HCT116 (cell line): ENCODE measurements at regions not wholly inside any gene's neighbourhood (a gene's known extent, or its start where the extent isn't known, plus 50 kb on each side); places are given as distances from the start of the nearest gene placed in this dataset.

ENCODE experiments used
- ATAC-seq: fragments of 200-7000 bp; cut with Tn5 transposase; 2 replicates; pipeline ENCODE4 v1.9.1; 2020; ENCODE audit warnings: mild to moderate bottlenecking, moderate library complexity
- BruUV-seq: library from RNA; stranded (reverse); fragments of 400-500 nt; replicated peaks from 2 replicates; lab custom pipeline; 2021; lab: Mats Ljungman, UMichigan
- CTCF ChIA-PET: fragments of 300-600 bp; sonication (Branson Sonifier 250); formaldehyde crosslinking; loops from one replicate; lab custom pipeline; 2021; ENCODE audit warnings: antibody characterized with exemption; lab: Charles Lee
- POLR2A ChIA-PET: fragments of 300-600, 350-600 bp; sonication (Branson Sonifier 250); formaldehyde crosslinking; loops from one replicate; lab custom pipeline; 2021; ENCODE audit warnings: antibody characterized with exemption; lab: Charles Lee
- RAD21 ChIA-PET, 2 experiments: fragments of 300-600 bp; sonication (Branson Sonifier 250); formaldehyde crosslinking; loops; one replicate each; lab custom pipeline; 2023; ENCODE audit warnings: low total read pairs in 2 of 2; ENCODE audit not compliant: uncharacterized antibody in 2 of 2, unreplicated experiment in 2 of 2, low non-redundant PET in 1 of 2; lab: Charles Lee
- DNase-seq: peaks from one replicate; pipeline ENCODE4 v3.0.0-alpha.2; 2010; ENCODE audit warnings: low read depth, low spot score
- H2AFZ ChIP-seq: fragments of 200-600 bp; shearing (Covaris generic), sonication (generic); 2 replicates; pipeline ENCODE4 v1.6.1; 2017; ENCODE audit warnings: low read depth, mixed run types, mixed read lengths, antibody characterized with exemption, low read length; ENCODE audit not compliant: poor library complexity, severe bottlenecking
- H3K27ac ChIP-seq: 2 replicates; pipeline ENCODE4 v1.5.1; 2012; ENCODE audit warnings: low read depth, low read length
- H3K27me3 ChIP-seq: fragments of 200-600 bp; sonication (generic); 2 replicates; pipeline ENCODE4 v1.6.1; 2016; ENCODE audit warnings: mixed run types, low read length, mixed read lengths; ENCODE audit not compliant: insufficient read depth
- H3K36me3 ChIP-seq, 2 experiments: fragments of 200-500 bp in 1 of 2; fragments of 200-600 bp in 1 of 2; sonication (Bioruptor generic) in 1 of 2; sonication (generic) in 1 of 2; 2 replicates each; pipeline versions ENCODE4 v1.5.1 to v1.6.1; 2014 to 2016; ENCODE audit warnings: low read length in 2 of 2, inconsistent platforms in 1 of 2, mixed read lengths in 1 of 2, mixed run types in 1 of 2; ENCODE audit not compliant: insufficient read depth in 2 of 2, control insufficient read depth in 1 of 2
- H3K4me1 ChIP-seq, 2 experiments: fragments of 200-600 bp in 1 of 2; sonication (generic) in 1 of 2; 2 replicates each; pipeline versions ENCODE4 v1.5.1 to v1.6.1; 2012 to 2017; ENCODE audit warnings: low read length in 2 of 2, inconsistent platforms in 1 of 2, mild to moderate bottlenecking in 1 of 2, mixed read lengths in 1 of 2, mixed run types in 1 of 2, moderate library complexity in 1 of 2; ENCODE audit not compliant: insufficient read depth in 2 of 2, control insufficient read depth in 1 of 2
- H3K4me2 ChIP-seq: fragments of 200-600 bp; sonication (generic); 2 replicates; pipeline ENCODE4 v1.6.1; 2017; ENCODE audit warnings: mixed run types, low read length, mixed read lengths
- H3K4me3 ChIP-seq, 2 experiments: fragments of 200-600 bp in 1 of 2; sonication (generic) in 1 of 2; replicated peaks in 1 of 2; 2 replicates each; pipeline ENCODE4 v1.5.1; 2011 to 2016; ENCODE audit warnings: low read length in 2 of 2, control low read depth in 1 of 2, low read depth in 1 of 2, mild to moderate bottlenecking in 1 of 2, mixed read lengths in 1 of 2, mixed run types in 1 of 2
- H3K79me2 ChIP-seq: fragments of 200-600 bp; sonication (generic); 2 replicates; pipeline ENCODE4 v1.6.1; 2017; ENCODE audit warnings: mild to moderate bottlenecking, mixed run types, low read length, moderate library complexity, mixed read lengths; ENCODE audit not compliant: insufficient read depth
- H3K9ac ChIP-seq: fragments of 200-600 bp; sonication (generic); 2 replicates; pipeline ENCODE4 v1.6.1; 2016; ENCODE audit warnings: low read length, mixed read lengths
- H3K9me2 ChIP-seq: fragments of 200-600 bp; sonication (generic), shearing (Covaris generic); 2 replicates; pipeline ENCODE4 v1.6.1; 2017; ENCODE audit warnings: mixed run types, mild to moderate bottlenecking, moderate library complexity; ENCODE audit not compliant: insufficient read depth
- H3K9me3 ChIP-seq, 2 experiments: fragments of 200-500 bp in 1 of 2; fragments of 200-600 bp in 1 of 2; sonication (Bioruptor generic) in 1 of 2; sonication (generic) in 1 of 2; 2 replicates each; pipeline ENCODE4 v1.6.1; 2014 to 2017; ENCODE audit warnings: low read length in 2 of 2, mixed read lengths in 2 of 2, inconsistent platforms in 1 of 2, low read depth in 1 of 2, mild to moderate bottlenecking in 1 of 2, mixed run types in 1 of 2, moderate library complexity in 1 of 2; ENCODE audit not compliant: control insufficient read depth in 1 of 2, insufficient read depth in 1 of 2
- H4K20me1 ChIP-seq: fragments of 200-600 bp; sonication (generic), shearing (Covaris generic); 2 replicates; pipeline ENCODE4 v1.6.1; 2017; ENCODE audit warnings: mixed run types, mild to moderate bottlenecking, moderate library complexity; ENCODE audit not compliant: insufficient read depth
- CBX3 ChIP-seq: IDR thresholded peaks from 2 replicates; pipeline ENCODE4 v1.6.1; 2012; ENCODE audit warnings: low read depth
- CEBPB ChIP-seq: IDR thresholded peaks from 2 replicates; pipeline ENCODE4 v1.6.1; 2012; ENCODE audit warnings: low read depth
- EGR1 ChIP-seq: IDR thresholded peaks from 2 replicates; pipeline ENCODE4 v1.6.1; 2012; ENCODE audit warnings: low read depth
- ELF1 ChIP-seq: IDR thresholded peaks from 2 replicates; pipeline ENCODE4 v1.6.1; 2012; ENCODE audit warnings: low read depth, borderline replicate concordance
- EZH2 ChIP-seq: fragments of 200-600 bp; sonication (generic); IDR thresholded peaks from 2 replicates; pipeline ENCODE4 v1.6.1; 2017; ENCODE audit warnings: antibody characterized with exemption, mixed run types
- EZH2phosphoT487 ChIP-seq: fragments of 200-600 bp; IDR thresholded peaks from 2 replicates; pipeline ENCODE4 v1.6.1; 2018; ENCODE audit warnings: antibody characterized with exemption, borderline replicate concordance
- FOSL1 ChIP-seq: IDR thresholded peaks from 2 replicates; pipeline ENCODE4 v1.6.1; 2012; ENCODE audit warnings: low read depth
- POLR2A ChIP-seq: IDR thresholded peaks from 2 replicates; pipeline ENCODE4 v1.7.0; 2011; ENCODE audit warnings: borderline replicate concordance; ENCODE audit not compliant: insufficient read depth, insufficient read length; ENCODE audit errors: extremely low read depth
- POLR2AphosphoS5 ChIP-seq: IDR thresholded peaks from 2 replicates; pipeline ENCODE4 v1.6.1; 2011; ENCODE audit warnings: mild to moderate bottlenecking, low read depth, low read length, moderate library complexity
- RAD21 ChIP-seq: IDR thresholded peaks from 2 replicates; pipeline ENCODE4 v1.6.1; 2012; ENCODE audit warnings: low read depth, mild to moderate bottlenecking
- SIN3A ChIP-seq: IDR thresholded peaks from 2 replicates; pipeline ENCODE4 v1.6.1; 2012; ENCODE audit warnings: low read depth
- SP1 ChIP-seq: IDR thresholded peaks from 2 replicates; pipeline ENCODE4 v1.6.1; 2012; ENCODE audit warnings: low read depth
- SRF ChIP-seq: IDR thresholded peaks from 2 replicates; pipeline ENCODE4 v1.6.1; 2012; ENCODE audit warnings: low read depth
- YY1 ChIP-seq: IDR thresholded peaks from 2 replicates; pipeline ENCODE4 v1.6.1; 2011; ENCODE audit warnings: low read length, low read depth, moderate library complexity, mild to moderate bottlenecking; ENCODE audit not compliant: insufficient replicate concordance; ENCODE audit errors: extremely low read depth
- ZFX ChIP-seq: fragments of 450-650 bp; IDR thresholded peaks from 2 replicates; pipeline ENCODE4 v1.6.1; 2017
- ZNF274 ChIP-seq: fragments of 200-500 bp; sonication (Bioruptor generic); IDR thresholded peaks from 2 replicates; pipeline ENCODE4 v1.6.1; 2014; ENCODE audit warnings: mild to moderate bottlenecking, low read depth, low read length, inconsistent platforms
- intact Hi-C: fragments of 100-400 bp; cut with micrococcal nuclease; formaldehyde crosslinking; loops from 2 replicates; pipeline ENCODE4 v1.10.0; 2022
- TF ChIP-seq, protein P1 (sequence below): IDR thresholded peaks from 2 replicates; pipeline ENCODE4 v1.6.1; 2012
- TF ChIP-seq, protein P2 (sequence below): IDR thresholded peaks from 2 replicates; pipeline ENCODE4 v1.6.1; 2012; ENCODE audit warnings: low read depth
- TF ChIP-seq, protein P3 (sequence below), 3 experiments: fragments of 200-600 bp in 1 of 3; sonication (generic) in 1 of 3; IDR thresholded peaks in 2 of 3; conservative IDR thresholded peaks in 1 of 3; 2 replicates each; pipeline ENCODE4 v1.5.1; 2012 to 2017; ENCODE audit warnings: low read depth in 2 of 3, low read length in 2 of 3, antibody characterized with exemption in 1 of 3, borderline replicate concordance in 1 of 3, control low read depth in 1 of 3, mild to moderate bottlenecking in 1 of 3, mixed read lengths in 1 of 3, mixed run types in 1 of 3, moderate library complexity in 1 of 3; ENCODE audit not compliant: insufficient read depth in 1 of 3
- TF ChIP-seq, protein P4 (sequence below): IDR thresholded peaks from 2 replicates; pipeline ENCODE4 v1.6.1; 2011; ENCODE audit warnings: mild to moderate bottlenecking, low read length, moderate library complexity; ENCODE audit not compliant: insufficient replicate concordance; ENCODE audit errors: extremely low read depth

DNA sequence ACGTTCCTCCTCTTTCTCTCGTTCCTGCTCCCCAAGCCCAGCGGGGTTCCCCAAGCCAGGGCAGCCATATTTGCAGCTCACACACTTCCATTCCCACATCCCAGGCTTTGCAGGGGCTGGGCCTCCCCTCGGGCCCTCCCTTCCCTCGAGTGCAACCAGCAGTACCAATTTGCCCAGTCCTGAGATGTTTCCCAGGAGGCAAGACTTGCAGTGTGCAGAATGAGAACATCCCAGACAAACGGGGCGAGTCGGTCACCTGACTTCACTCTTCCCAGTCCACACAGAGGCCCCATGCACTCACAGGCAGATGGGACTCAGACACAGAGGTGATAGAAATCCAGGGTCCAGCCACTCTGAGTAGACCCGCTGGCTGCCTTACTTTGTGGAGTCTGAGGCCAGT is 56.2 kb upstream of the SLC6A6 start:
- no TSS peak for BruUV-seq
- CTCF ChIA-PET = no interaction called here

More for the DNA sequence above, 56.2 kb upstream of the SLC6A6 start:
- H3K27me3 ChIP-seq = no peaks in the 10 kb centered on the region
- no peaks in the 10 kb centered on the region for H3K9me2 ChIP-seq
- H3K9ac ChIP-seq = no peak overlapping the region
- H2AFZ ChIP-seq = no peak overlapping the region
- no peaks in the 10 kb centered on the region for H3K9me3 ChIP-seq
- no peaks in the 10 kb centered on the region for H3K4me1 ChIP-seq
- H3K36me3 ChIP-seq = no peaks in the 10 kb centered on the region
- no peak overlapping the region for H3K4me2 ChIP-seq
- no peaks in the 10 kb centered on the region for H4K20me1 ChIP-seq
- H3K4me3 ChIP-seq = no peak overlapping the region
- no peak for ATAC-seq
- ChIA-PET RAD21 (no interaction called here), POLR2A (no interaction called here)
- no peak for TF ChIP-seq EGR1
- no peak for TF ChIP-seq SRF
- TF ChIP-seq, protein P1, sequence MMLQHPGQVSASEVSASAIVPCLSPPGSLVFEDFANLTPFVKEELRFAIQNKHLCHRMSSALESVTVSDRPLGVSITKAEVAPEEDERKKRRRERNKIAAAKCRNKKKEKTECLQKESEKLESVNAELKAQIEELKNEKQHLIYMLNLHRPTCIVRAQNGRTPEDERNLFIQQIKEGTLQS = no peak
- no peak for TF ChIP-seq CEBPB
- TF ChIP-seq ZNF274 = no peak
- TF ChIP-seq YY1 = no peak
- no peak for TF ChIP-seq SIN3A
- TF ChIP-seq EZH2 = no peak
- TF ChIP-seq CBX3 = no peak
- TF ChIP-seq, protein P2, sequence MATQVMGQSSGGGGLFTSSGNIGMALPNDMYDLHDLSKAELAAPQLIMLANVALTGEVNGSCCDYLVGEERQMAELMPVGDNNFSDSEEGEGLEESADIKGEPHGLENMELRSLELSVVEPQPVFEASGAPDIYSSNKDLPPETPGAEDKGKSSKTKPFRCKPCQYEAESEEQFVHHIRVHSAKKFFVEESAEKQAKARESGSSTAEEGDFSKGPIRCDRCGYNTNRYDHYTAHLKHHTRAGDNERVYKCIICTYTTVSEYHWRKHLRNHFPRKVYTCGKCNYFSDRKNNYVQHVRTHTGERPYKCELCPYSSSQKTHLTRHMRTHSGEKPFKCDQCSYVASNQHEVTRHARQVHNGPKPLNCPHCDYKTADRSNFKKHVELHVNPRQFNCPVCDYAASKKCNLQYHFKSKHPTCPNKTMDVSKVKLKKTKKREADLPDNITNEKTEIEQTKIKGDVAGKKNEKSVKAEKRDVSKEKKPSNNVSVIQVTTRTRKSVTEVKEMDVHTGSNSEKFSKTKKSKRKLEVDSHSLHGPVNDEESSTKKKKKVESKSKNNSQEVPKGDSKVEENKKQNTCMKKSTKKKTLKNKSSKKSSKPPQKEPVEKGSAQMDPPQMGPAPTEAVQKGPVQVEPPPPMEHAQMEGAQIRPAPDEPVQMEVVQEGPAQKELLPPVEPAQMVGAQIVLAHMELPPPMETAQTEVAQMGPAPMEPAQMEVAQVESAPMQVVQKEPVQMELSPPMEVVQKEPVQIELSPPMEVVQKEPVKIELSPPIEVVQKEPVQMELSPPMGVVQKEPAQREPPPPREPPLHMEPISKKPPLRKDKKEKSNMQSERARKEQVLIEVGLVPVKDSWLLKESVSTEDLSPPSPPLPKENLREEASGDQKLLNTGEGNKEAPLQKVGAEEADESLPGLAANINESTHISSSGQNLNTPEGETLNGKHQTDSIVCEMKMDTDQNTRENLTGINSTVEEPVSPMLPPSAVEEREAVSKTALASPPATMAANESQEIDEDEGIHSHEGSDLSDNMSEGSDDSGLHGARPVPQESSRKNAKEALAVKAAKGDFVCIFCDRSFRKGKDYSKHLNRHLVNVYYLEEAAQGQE = no peak
- no peak for TF ChIP-seq SP1
- TF ChIP-seq, protein P3, sequence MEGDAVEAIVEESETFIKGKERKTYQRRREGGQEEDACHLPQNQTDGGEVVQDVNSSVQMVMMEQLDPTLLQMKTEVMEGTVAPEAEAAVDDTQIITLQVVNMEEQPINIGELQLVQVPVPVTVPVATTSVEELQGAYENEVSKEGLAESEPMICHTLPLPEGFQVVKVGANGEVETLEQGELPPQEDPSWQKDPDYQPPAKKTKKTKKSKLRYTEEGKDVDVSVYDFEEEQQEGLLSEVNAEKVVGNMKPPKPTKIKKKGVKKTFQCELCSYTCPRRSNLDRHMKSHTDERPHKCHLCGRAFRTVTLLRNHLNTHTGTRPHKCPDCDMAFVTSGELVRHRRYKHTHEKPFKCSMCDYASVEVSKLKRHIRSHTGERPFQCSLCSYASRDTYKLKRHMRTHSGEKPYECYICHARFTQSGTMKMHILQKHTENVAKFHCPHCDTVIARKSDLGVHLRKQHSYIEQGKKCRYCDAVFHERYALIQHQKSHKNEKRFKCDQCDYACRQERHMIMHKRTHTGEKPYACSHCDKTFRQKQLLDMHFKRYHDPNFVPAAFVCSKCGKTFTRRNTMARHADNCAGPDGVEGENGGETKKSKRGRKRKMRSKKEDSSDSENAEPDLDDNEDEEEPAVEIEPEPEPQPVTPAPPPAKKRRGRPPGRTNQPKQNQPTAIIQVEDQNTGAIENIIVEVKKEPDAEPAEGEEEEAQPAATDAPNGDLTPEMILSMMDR (IDR thresholded peaks at IDR 0.05 in 2 of 3, conservative IDR thresholded peaks at IDR 0.05 in 1 of 3; ENCODE audit: borderline replicate concordance in 1 of 3, insufficient read depth in 1 of 3, low read depth in 2 of 3, low read length in 2 of 3) = no peak
- TF ChIP-seq POLR2A = no peak
- no peak for TF ChIP-seq POLR2AphosphoS5
- TF ChIP-seq, protein P4, sequence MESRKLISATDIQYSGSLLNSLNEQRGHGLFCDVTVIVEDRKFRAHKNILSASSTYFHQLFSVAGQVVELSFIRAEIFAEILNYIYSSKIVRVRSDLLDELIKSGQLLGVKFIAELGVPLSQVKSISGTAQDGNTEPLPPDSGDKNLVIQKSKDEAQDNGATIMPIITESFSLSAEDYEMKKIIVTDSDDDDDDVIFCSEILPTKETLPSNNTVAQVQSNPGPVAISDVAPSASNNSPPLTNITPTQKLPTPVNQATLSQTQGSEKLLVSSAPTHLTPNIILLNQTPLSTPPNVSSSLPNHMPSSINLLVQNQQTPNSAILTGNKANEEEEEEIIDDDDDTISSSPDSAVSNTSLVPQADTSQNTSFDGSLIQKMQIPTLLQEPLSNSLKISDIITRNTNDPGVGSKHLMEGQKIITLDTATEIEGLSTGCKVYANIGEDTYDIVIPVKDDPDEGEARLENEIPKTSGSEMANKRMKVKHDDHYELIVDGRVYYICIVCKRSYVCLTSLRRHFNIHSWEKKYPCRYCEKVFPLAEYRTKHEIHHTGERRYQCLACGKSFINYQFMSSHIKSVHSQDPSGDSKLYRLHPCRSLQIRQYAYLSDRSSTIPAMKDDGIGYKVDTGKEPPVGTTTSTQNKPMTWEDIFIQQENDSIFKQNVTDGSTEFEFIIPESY = no peak
- no peak for TF ChIP-seq ZFX
- no peak for TF ChIP-seq RAD21
- TF ChIP-seq FOSL1 = no peak
- no peak for TF ChIP-seq ELF1
- no peak for TF ChIP-seq EZH2phosphoT487
- no peak for DNase-seq
- no peak overlapping the region for H3K27ac ChIP-seq
- intact Hi-C loops = no loop called here
- H3K79me2 ChIP-seq = no peaks in the 10 kb centered on the region
